GM19467 (cell line): ENCODE measurements at regions not wholly inside any gene's neighbourhood (a gene's known extent, or its start where the extent isn't known, plus 50 kb on each side); places are given as distances from the start of the nearest gene placed in this dataset.
A peak's percentile ranks its signal among the peaks of the same experiment; 100 is the strongest.

Experiments used
- ATAC-seq: cut with Tn5 transposase; IDR thresholded peaks from one replicate; pipeline ENCODE4 v1.9.1; 2021; ENCODE audit warnings: mild to moderate bottlenecking, moderate library complexity; ENCODE audit not compliant: unreplicated experiment

DNA sequence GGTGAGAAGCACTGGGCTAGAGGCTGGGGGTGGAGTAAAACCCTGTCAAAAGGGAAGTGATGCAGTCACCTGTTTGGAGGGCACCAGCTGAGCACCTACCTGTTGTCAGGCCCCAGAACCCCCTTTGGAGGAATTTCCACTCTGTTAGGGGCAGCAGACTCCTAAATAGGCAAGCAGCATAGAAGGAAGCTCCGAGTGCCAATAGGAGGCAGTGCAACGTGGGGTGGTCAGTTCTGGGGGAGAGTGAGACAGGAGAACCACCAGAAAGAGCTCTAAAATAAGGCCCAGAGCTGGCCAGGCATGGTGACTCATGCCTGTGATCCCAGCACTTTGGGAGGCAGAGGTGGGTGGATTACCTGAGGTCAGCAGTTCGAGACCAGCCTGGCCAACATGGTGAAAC, 203.7 kb upstream of the ZC3H12A start:
- no peak for ATAC-seq

GRCh38 chr1:37272626-37273025, 201.8 kb upstream of the ZC3H12A start:
- no peak for ATAC-seq

DNA sequence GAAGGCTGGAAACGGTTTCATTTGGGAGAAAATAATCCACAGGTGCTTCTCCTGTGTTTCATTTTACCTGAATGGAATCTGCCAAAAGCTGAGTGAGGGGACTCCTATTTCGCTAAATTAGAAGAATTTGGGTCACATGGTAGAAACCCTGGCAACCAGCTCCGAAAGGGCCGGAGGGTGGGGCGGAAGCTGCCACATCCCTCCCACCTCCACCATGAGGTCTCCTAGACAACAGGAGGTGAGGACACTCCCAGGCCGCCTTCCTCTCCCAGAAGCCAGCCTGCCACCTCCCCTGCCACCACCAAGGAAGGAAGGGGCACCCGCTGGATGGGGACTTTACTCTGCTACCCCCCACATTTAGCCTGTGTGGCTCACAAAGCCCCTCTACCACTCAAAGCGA, 199.9 kb upstream of the ZC3H12A start:
- ATAC-seq: no peak

- ATAC-seq: no peak
Observed at GRCh38 chr1:37274938-37275631, 199.3 kb upstream of the ZC3H12A start.

- ATAC-seq: no peak
Observed at GRCh38 chr1:37277366-37277765, 197.0 kb upstream of the ZC3H12A start.

DNA sequence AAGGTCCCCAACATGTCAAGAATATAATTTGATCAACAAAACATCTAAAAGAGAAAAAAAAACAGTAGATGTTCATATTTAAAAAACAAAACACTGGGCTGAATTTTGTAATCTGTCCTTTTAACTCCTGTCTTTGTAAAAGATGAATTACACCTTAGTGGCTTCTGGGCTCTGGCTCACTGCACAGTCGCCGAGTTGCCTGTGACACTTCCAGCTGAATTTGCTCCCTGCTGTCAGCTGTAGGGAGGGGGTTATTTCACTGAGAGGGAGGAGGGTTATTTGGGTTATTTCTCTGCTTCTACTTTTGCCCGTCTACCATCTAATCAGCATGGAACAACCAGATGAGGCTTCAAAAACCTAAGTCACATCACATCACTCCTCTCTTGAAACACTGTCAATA, 193.0 kb upstream of the ZC3H12A start:
- ATAC-seq: no peak

DNA sequence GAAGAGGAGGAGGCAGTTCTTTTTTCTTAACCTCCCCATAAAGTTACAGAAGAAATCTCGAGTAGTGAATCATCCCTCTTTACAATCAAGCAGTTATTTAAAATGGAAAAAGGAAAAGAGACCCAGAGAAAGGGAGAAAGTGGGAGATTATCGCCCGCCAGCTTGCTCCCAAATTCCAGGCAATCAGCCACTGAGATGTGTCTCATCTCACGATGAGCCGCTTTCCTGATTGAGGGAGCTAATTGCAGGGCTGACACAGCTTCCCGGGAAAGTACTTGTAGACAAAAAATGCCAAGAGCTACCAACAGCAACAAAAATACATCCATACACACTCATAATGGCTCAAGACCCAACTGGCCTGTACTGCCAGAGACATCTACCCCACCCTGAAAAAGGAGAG, 191.6 kb upstream of the ZC3H12A start:
- no peak for ATAC-seq

DNA sequence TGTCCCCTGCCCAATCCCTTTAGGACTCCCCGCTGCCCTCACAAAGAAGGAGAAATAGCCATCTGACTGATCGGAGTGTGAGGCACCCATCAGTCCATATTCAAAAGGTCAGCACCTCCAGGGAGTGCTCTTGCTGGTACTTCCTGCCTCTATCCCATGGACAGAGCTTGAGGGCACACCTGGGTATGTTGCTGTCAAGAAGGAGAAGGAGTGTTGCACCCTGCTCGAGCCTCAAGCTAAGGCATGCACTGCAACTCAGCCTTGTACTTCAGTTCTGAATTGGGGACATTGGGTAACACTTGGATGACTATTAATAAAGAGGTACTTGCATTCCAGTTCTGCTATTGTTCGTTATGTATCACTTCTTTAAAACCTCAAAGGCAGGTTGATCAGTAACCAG, 190.3 kb upstream of the ZC3H12A start:
- ATAC-seq: no peak

DNA sequence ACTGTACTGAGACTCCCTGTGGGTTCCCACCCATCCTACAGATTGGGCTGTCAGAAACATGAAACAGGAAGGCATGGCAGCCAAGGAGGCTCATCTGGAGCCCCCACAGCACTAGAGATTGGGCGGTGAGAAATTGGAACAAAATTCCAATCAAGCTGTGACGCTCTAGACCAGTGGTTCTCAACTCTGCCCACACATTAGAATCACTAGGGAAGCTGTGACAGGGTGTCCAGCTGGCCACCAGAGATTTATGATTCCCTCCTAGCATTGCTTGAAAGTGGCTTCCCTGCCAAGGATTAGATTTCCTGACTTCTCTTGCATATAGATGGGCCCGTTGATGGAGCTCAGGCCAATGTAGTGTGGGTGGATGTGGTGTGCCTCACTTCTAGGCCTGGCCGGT, 187.5 kb upstream of the ZC3H12A start:
- ATAC-seq: no peak

DNA sequence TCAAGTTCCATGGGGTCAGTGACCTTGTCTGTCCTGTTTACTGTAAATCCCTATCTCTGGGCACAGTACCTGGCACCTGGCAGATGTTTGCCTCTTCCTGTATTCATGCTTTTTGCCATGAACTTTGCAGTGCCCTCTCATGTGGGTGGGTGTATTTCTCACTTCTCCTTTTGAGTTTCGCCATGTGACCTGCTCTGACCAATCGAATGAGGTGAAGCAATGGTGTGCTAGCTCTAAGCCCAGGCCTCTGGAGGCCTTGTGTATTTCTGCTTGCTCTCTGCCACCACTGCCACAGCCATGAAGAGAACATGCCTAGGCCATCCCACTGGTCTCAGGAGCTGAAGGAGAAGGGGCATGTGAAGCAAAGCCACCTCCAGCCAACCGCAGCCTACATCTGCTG, 185.5 kb upstream of the ZC3H12A start:
- peak; percentile 94 for ATAC-seq

- ATAC-seq: no peak
Observed at GRCh38 chr1:37290718-37291117, 183.7 kb upstream of the ZC3H12A start.

DNA sequence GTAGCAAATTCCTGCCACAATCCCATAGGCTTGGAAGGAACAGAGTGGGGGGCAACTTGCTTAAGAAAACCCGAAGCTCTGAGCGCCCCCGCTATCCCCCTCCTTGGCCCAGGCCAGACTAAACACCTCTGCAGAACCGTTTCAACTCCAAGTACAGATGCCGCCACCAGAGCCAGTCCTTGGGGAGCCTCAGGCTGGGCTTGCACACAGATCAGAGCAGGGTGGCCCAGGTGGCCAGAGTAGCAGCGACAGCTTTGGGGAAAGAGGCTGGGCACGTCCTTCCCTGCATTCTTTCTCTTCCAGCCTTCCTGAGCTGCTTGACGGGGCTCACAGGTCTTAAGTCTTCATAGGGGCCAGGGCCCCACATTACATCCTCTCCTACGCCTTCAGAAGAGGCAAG, 181.6 kb upstream of the ZC3H12A start:
- ATAC-seq: no peak

- ATAC-seq: no peak
Observed at GRCh38 chr1:37294096-37294495, 180.3 kb upstream of the ZC3H12A start.

DNA sequence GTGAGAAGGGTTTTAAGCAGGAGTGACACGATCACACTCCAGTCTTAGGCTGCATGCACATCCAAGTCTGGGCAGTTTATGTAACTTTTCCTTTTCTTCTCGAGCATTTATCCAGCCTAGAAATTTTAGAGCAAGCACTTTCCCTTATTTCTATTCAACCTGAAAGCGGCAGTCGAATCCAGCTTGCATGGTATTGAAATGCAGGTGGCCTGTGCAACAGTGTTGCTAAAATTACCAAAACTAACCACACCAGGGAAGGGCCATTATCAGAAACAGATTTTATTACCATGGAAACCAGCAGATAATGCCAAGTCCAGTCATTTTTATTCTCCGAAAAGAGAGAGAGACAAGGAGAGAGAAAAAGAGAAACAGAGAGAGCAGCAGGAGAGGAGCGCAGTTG, 179.9 kb upstream of the ZC3H12A start:
- no peak for ATAC-seq

- no peak for ATAC-seq
Observed at GRCh38 chr1:37298769-37299168, 175.6 kb upstream of the ZC3H12A start.

DNA sequence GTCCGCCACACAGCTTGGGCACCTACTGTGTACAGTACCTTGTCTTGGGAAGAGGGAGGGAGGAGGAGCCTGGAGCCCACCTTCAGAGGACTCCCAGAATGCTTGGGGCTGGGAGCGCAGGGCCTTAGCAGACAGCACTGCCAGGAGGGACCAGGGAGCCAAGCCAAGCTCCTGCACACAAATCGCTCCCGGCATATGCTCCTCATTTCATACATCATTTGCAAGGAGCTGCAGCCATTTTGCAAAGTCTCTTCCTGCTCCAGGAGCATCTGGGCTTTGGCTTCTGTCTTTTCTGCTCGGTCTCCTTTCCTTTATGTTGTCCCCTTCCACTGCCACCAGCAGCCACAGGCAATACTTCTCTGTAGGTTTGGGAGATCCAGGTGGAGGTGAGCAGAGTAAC, 175.2 kb upstream of the ZC3H12A start:
- no peak for ATAC-seq

- ATAC-seq: no peak
Observed at GRCh38 chr1:37303884-37304574, 170.4 kb upstream of the ZC3H12A start.

- ATAC-seq: no peak
Observed at GRCh38 chr1:37305108-37305507, 169.3 kb upstream of the ZC3H12A start.

DNA sequence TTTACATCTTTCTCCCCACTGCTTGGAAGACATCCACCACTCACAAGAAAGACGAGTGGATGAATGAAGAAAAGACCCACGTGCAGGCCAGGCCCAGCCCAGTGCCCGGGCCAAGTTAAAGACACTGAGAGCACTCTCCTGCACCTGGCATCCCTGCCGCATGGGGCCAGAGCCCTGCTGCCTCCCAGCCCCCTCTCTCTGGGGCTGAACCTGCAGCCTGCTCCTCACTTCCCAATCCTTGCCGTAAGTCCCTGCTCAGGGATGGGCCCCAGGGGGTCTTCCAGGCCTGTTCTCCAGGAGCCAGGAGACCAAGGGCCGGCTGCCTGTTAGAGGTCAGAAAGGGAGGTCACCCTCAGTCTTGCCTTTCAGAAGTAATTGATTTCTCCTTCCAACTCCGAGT, 168.5 kb upstream of the ZC3H12A start:
- no peak for ATAC-seq

- ATAC-seq: no peak
Observed at GRCh38 chr1:37306461-37306860, 167.9 kb upstream of the ZC3H12A start.

DNA sequence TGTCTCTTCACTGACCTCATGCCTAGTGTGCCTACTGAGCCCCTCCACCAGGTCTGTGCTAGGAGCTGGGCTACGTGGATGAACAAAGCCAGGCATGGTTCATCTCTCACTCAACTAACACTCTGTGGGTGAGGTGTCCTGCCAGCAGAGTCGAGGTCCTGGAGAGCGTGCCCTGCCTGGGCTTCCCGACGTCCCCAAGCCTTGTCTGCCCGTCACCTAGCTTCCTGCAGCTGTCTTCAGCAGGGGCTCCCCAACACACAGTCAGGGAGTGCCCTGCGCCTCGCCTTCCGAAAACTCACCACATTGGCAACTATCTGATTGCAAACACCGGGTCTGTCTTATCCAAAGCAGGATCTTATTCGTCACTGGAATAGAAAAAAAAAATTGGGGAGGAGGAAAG, 167.5 kb upstream of the ZC3H12A start:
- no peak for ATAC-seq

GRCh38 chr1:37308031-37308960, 166.1 kb upstream of the ZC3H12A start:
- ATAC-seq: no peak
